Calu3 (cell line): ENCODE measurements at regions not wholly inside any gene's neighbourhood (a gene's known extent, or its start where the extent isn't known, plus 50 kb on each side); places are given as distances from the start of the nearest gene placed in this dataset.

Experiments used
- BruUV-seq: library from RNA; stranded (reverse); fragments of 400-500 nt; replicated peaks from 2 replicates; lab custom pipeline; 2021; lab: Mats Ljungman, UMichigan
- CTCF ChIA-PET: fragments of 300-600 bp; sonication (Branson Sonifier 250); formaldehyde crosslinking; loops from one replicate; lab custom pipeline; 2022; ENCODE audit warnings: antibody characterized with exemption; lab: Charles Lee
- DNase-seq: peaks from one replicate; pipeline ENCODE4 v3.0.0; 2022
- H3K27ac Mint-ChIP-seq: one replicate; pipeline ENCODE4 v1.8.0; 2022; ENCODE audit warnings: mixed read lengths; ENCODE audit not compliant: unreplicated experiment
- H3K27me3 Mint-ChIP-seq: one replicate; pipeline ENCODE4 v1.8.0; 2022; ENCODE audit warnings: mixed read lengths; ENCODE audit not compliant: unreplicated experiment
- H3K36me3 Mint-ChIP-seq: one replicate; pipeline ENCODE4 v1.8.0; 2022; ENCODE audit warnings: mild to moderate bottlenecking, moderate library complexity, mixed read lengths; ENCODE audit not compliant: insufficient read depth, unreplicated experiment
- H3K4me1 Mint-ChIP-seq: one replicate; pipeline ENCODE4 v1.8.0; 2022; ENCODE audit warnings: mild to moderate bottlenecking, low read depth, mixed read lengths; ENCODE audit not compliant: unreplicated experiment
- H3K4me3 Mint-ChIP-seq: one replicate; pipeline ENCODE4 v1.8.0; 2022; ENCODE audit warnings: mild to moderate bottlenecking, low read depth, moderate library complexity, mixed read lengths; ENCODE audit not compliant: unreplicated experiment
- H3K9me3 Mint-ChIP-seq: one replicate; pipeline ENCODE4 v1.8.0; 2022; ENCODE audit warnings: low read depth, mixed read lengths; ENCODE audit not compliant: unreplicated experiment
- intact Hi-C: fragments of 100-400 bp; cut with micrococcal nuclease; formaldehyde crosslinking; loops from one replicate; pipeline ENCODE4 v1.10.0; 2022; ENCODE audit not compliant: unreplicated experiment
- TF ChIP-seq, protein P1 (sequence below): fragments of 200-600 bp; IDR thresholded peaks from one replicate; pipeline ENCODE4 v1.8.0; 2022; ENCODE audit warnings: antibody characterized with exemption; ENCODE audit not compliant: unreplicated experiment

DNA sequence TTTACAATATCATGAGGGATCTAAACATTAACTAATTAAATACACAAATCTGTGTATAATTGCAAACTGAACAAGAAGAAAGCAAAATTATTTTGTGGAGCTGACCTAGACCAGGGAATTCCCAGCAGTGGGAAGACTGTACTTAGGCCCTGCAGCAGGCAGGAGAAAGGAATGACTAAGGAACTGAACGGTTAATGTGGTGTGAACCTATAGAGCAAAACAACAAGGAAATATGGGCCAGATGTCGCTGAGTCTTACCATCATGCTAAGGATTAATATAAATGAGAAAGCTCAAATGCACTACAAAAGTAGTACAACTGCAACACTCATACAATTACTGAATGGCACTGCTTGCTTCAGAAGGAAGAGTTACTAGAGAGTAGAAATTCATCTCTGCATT, 120.3 kb upstream of the ATXN3L start:
- CTCF ChIA-PET: no interaction called here
- Mint-ChIP-seq H3K9me3 (no peaks in the 10 kb centered on the region), H3K4me3 (no peak overlapping the region), H3K36me3 (no peaks in the 10 kb centered on the region), H3K4me1 (peaks cover 11% of the 10 kb centered on the region), H3K27ac (no peak overlapping the region), H3K27me3 (no peaks in the 10 kb centered on the region)
- no TSS peak for BruUV-seq
- TF ChIP-seq, protein P1, sequence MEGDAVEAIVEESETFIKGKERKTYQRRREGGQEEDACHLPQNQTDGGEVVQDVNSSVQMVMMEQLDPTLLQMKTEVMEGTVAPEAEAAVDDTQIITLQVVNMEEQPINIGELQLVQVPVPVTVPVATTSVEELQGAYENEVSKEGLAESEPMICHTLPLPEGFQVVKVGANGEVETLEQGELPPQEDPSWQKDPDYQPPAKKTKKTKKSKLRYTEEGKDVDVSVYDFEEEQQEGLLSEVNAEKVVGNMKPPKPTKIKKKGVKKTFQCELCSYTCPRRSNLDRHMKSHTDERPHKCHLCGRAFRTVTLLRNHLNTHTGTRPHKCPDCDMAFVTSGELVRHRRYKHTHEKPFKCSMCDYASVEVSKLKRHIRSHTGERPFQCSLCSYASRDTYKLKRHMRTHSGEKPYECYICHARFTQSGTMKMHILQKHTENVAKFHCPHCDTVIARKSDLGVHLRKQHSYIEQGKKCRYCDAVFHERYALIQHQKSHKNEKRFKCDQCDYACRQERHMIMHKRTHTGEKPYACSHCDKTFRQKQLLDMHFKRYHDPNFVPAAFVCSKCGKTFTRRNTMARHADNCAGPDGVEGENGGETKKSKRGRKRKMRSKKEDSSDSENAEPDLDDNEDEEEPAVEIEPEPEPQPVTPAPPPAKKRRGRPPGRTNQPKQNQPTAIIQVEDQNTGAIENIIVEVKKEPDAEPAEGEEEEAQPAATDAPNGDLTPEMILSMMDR: no peak
- no peak for DNase-seq
- intact Hi-C loops: no loop called here

- Mint-ChIP-seq H3K27ac (no peak overlapping the region), H3K36me3 (no peaks in the 10 kb centered on the region)
- no peak for DNase-seq
Measured at GRCh38 chrX:13433298-13433605, 113.4 kb upstream of the ATXN3L start.

GRCh38 chrX:13432414-13433297, 112.8 kb upstream of the ATXN3L start:
- TF ChIP-seq, protein P1: no peak
- intact Hi-C loops: no loop called here
- DNase-seq: no peak
- no TSS peak for BruUV-seq
- H3K27me3 Mint-ChIP-seq: no peaks in the 10 kb centered on the region
- H3K4me3 Mint-ChIP-seq: no peak overlapping the region
- CTCF ChIA-PET: no interaction called here
- H3K4me1 Mint-ChIP-seq: peaks cover 20% of the 10 kb centered on the region
- no peaks in the 10 kb centered on the region for H3K9me3 Mint-ChIP-seq
- no peak overlapping the region for H3K27ac Mint-ChIP-seq
- H3K36me3 Mint-ChIP-seq: no peaks in the 10 kb centered on the region

More at GRCh38 chrX:13433298-13433605, 113.4 kb upstream of the ATXN3L start:
- CTCF ChIA-PET: no interaction called here
- no peak overlapping the region for H3K4me3 Mint-ChIP-seq
- H3K4me1 Mint-ChIP-seq: peaks cover 14% of the 10 kb centered on the region
- H3K27me3 Mint-ChIP-seq: no peaks in the 10 kb centered on the region
- BruUV-seq: no TSS peak
- intact Hi-C loops: no loop called here
- no peaks in the 10 kb centered on the region for H3K9me3 Mint-ChIP-seq
- TF ChIP-seq, protein P1: no peak

- Mint-ChIP-seq H3K9me3 (no peaks in the 10 kb centered on the region), H3K27me3 (no peaks in the 10 kb centered on the region), H3K36me3 (no peaks in the 10 kb centered on the region), H3K4me3 (no peak overlapping the region), H3K4me1 (peaks cover 25% of the 10 kb centered on the region), H3K27ac (no peak overlapping the region)
- DNase-seq: no peak
- TF ChIP-seq, protein P1: no peak
- intact Hi-C loops: no loop called here
- no TSS peak for BruUV-seq
- CTCF ChIA-PET: no interaction called here
Measured at GRCh38 chrX:13430136-13430827, 110.4 kb upstream of the ATXN3L start.
